ENCODE measurements at regions not wholly inside any gene's neighbourhood (a gene's known extent, or its start where the extent isn't known, plus 50 kb on each side); places are given as distances from the start of the nearest gene placed in this dataset.
"Not testable (repeated sequence)": the region's sequence is repeated elsewhere in the genome, so short reads cannot be mapped to it uniquely, and the experiment has no call there.

- H3K9ac ChIP-seq (ENCODE audit: low read length): no peak overlapping the region
- H3K36me3 ChIP-seq (ENCODE audit: control insufficient read depth, insufficient read depth, low read length): no peaks in the 10 kb centered on the region
- no peaks in the 10 kb centered on the region for H3K27me3 ChIP-seq (ENCODE audit: control insufficient read depth, insufficient read depth, low read length)
- H3K9me3 ChIP-seq (ENCODE audit: control insufficient read depth, insufficient read depth, low read depth, low read length): peaks cover 8% of the 10 kb centered on the region
- H3K27ac ChIP-seq (ENCODE audit: low read depth, low read length): no peak overlapping the region
- H3K4me1 ChIP-seq (ENCODE audit: control insufficient read depth, insufficient read depth, low read length): no peaks in the 10 kb centered on the region
- H3K4me3 ChIP-seq (ENCODE audit: low read depth, low read length): no peak overlapping the region
These were observed 488.4 kb downstream of the SETD4 start for GRCh38 chr21:35571910-35572309.

GRCh38 chr21:35568643-35569042 is 491.7 kb downstream of the SETD4 start:
- Histone ChIP-seq H3K9me3 (ENCODE audit: control insufficient read depth, insufficient read depth, low read depth, low read length) (peaks cover 12% of the 10 kb centered on the region), H3K36me3 (ENCODE audit: control insufficient read depth, insufficient read depth, low read length) (no peaks in the 10 kb centered on the region), H3K27me3 (ENCODE audit: control insufficient read depth, insufficient read depth, low read length) (no peaks in the 10 kb centered on the region)

GRCh38 chr21:35566874-35567273 is 493.5 kb downstream of the SETD4 start:
- H3K36me3 ChIP-seq (ENCODE audit: control insufficient read depth, insufficient read depth, low read length): no peaks in the 10 kb centered on the region
- H3K4me3 ChIP-seq (ENCODE audit: low read depth, low read length): no peak overlapping the region
- H3K27me3 ChIP-seq (ENCODE audit: control insufficient read depth, insufficient read depth, low read length): no peaks in the 10 kb centered on the region
- H3K27ac ChIP-seq (ENCODE audit: low read depth, low read length): no peak overlapping the region
- no peak overlapping the region for H3K9ac ChIP-seq (ENCODE audit: low read length)
- H3K9me3 ChIP-seq (ENCODE audit: control insufficient read depth, insufficient read depth, low read depth, low read length): peaks cover 12% of the 10 kb centered on the region
- peaks cover 14% of the 10 kb centered on the region; the same call in 1 of the 2 replicates for H3K4me1 ChIP-seq (ENCODE audit: control insufficient read depth, insufficient read depth, low read length)

More at GRCh38 chr21:35568643-35569042, 491.7 kb downstream of the SETD4 start:
- Histone ChIP-seq H3K4me3 (ENCODE audit: low read depth, low read length) (no peak overlapping the region), H3K27ac (ENCODE audit: low read depth, low read length) (no peak overlapping the region), H3K4me1 (ENCODE audit: control insufficient read depth, insufficient read depth, low read length) (peaks cover 12% of the 10 kb centered on the region; the same call in 1 of the 2 replicates), H3K9ac (ENCODE audit: low read length) (no peak overlapping the region)

GRCh38 chr21:35565204-35565611 is 495.1 kb downstream of the SETD4 start:
- no peaks in the 10 kb centered on the region for H3K36me3 ChIP-seq (ENCODE audit: control insufficient read depth, insufficient read depth, low read length)
- no peak overlapping the region for H3K4me3 ChIP-seq (ENCODE audit: low read depth, low read length)
- no peak overlapping the region for H3K27ac ChIP-seq (ENCODE audit: low read depth, low read length)
- H3K4me1 ChIP-seq (ENCODE audit: control insufficient read depth, insufficient read depth, low read length): peaks cover 14% of the 10 kb centered on the region; the same call in 1 of the 2 replicates
- no peak overlapping the region for H3K9ac ChIP-seq (ENCODE audit: low read length)
- peaks cover 12% of the 10 kb centered on the region for H3K9me3 ChIP-seq (ENCODE audit: control insufficient read depth, insufficient read depth, low read depth, low read length)
- H3K27me3 ChIP-seq (ENCODE audit: control insufficient read depth, insufficient read depth, low read length): no peaks in the 10 kb centered on the region

- no peak overlapping the region for H3K4me3 ChIP-seq (ENCODE audit: low read depth, low read length)
- H3K27me3 ChIP-seq (ENCODE audit: control insufficient read depth, insufficient read depth, low read length): no peaks in the 10 kb centered on the region
- no peak overlapping the region for H3K27ac ChIP-seq (ENCODE audit: low read depth, low read length)
- peaks cover 14% of the 10 kb centered on the region; the same call in 1 of the 2 replicates for H3K4me1 ChIP-seq (ENCODE audit: control insufficient read depth, insufficient read depth, low read length)
- no peaks in the 10 kb centered on the region for H3K36me3 ChIP-seq (ENCODE audit: control insufficient read depth, insufficient read depth, low read length)
- H3K9ac ChIP-seq (ENCODE audit: low read length): no peak overlapping the region
- peaks cover 12% of the 10 kb centered on the region for H3K9me3 ChIP-seq (ENCODE audit: control insufficient read depth, insufficient read depth, low read depth, low read length)
These were observed 496.4 kb downstream of the SETD4 start for GRCh38 chr21:35563885-35564451.

GRCh38 chr21:35562876-35563275 is 497.4 kb downstream of the SETD4 start:
- Histone ChIP-seq H3K4me3 (ENCODE audit: low read depth, low read length) (no peak overlapping the region), H3K9me3 (ENCODE audit: control insufficient read depth, insufficient read depth, low read depth, low read length) (peaks cover 12% of the 10 kb centered on the region), H3K9ac (ENCODE audit: low read length) (no peak overlapping the region), H3K27me3 (ENCODE audit: control insufficient read depth, insufficient read depth, low read length) (no peaks in the 10 kb centered on the region), H3K27ac (ENCODE audit: low read depth, low read length) (no peak overlapping the region), H3K4me1 (ENCODE audit: control insufficient read depth, insufficient read depth, low read length) (peaks cover 14% of the 10 kb centered on the region; the same call in 1 of the 2 replicates), H3K36me3 (ENCODE audit: control insufficient read depth, insufficient read depth, low read length) (no peaks in the 10 kb centered on the region)

- Histone ChIP-seq H3K36me3 (ENCODE audit: control insufficient read depth, insufficient read depth, low read length) (no peaks in the 10 kb centered on the region), H3K4me3 (ENCODE audit: low read depth, low read length) (no peak overlapping the region), H3K27ac (ENCODE audit: low read depth, low read length) (no peak overlapping the region), H3K9me3 (ENCODE audit: control insufficient read depth, insufficient read depth, low read depth, low read length) (peaks cover under 1% of the 10 kb centered on the region; the same call in 1 of the 2 replicates), H3K4me1 (ENCODE audit: control insufficient read depth, insufficient read depth, low read length) (peaks cover 14% of the 10 kb centered on the region; the same call in 1 of the 2 replicates), H3K9ac (ENCODE audit: low read length) (no peak overlapping the region), H3K27me3 (ENCODE audit: control insufficient read depth, insufficient read depth, low read length) (no peaks in the 10 kb centered on the region)
These were observed 499.2 kb downstream of the SETD4 start for GRCh38 chr21:35561116-35561515.

- Histone ChIP-seq H3K9me3 (ENCODE audit: control insufficient read depth, insufficient read depth, low read depth, low read length) (no peaks in the 10 kb centered on the region), H3K4me1 (ENCODE audit: control insufficient read depth, insufficient read depth, low read length) (peaks cover 7% of the 10 kb centered on the region; the same call in 1 of the 2 replicates), H3K27me3 (ENCODE audit: control insufficient read depth, insufficient read depth, low read length) (no peaks in the 10 kb centered on the region), H3K36me3 (ENCODE audit: control insufficient read depth, insufficient read depth, low read length) (no peaks in the 10 kb centered on the region), H3K9ac (ENCODE audit: low read length) (no peak overlapping the region), H3K4me3 (ENCODE audit: low read depth, low read length) (no peak overlapping the region), H3K27ac (ENCODE audit: low read depth, low read length) (no peak overlapping the region)
These were observed 500.5 kb downstream of the SETD4 start for GRCh38 chr21:35559829-35560225.

- H3K4me3 ChIP-seq (ENCODE audit: low read depth, low read length): no peak overlapping the region
- H3K27me3 ChIP-seq (ENCODE audit: control insufficient read depth, insufficient read depth, low read length): no peaks in the 10 kb centered on the region
- H3K9ac ChIP-seq (ENCODE audit: low read length): no peak overlapping the region
- peaks cover 7% of the 10 kb centered on the region; the same call in 1 of the 2 replicates for H3K4me1 ChIP-seq (ENCODE audit: control insufficient read depth, insufficient read depth, low read length)
- no peaks in the 10 kb centered on the region for H3K36me3 ChIP-seq (ENCODE audit: control insufficient read depth, insufficient read depth, low read length)
- H3K27ac ChIP-seq (ENCODE audit: low read depth, low read length): no peak overlapping the region
- H3K9me3 ChIP-seq (ENCODE audit: control insufficient read depth, insufficient read depth, low read depth, low read length): no peaks in the 10 kb centered on the region
These were observed 501.0 kb downstream of the SETD4 start for GRCh38 chr21:35559128-35559828.

GRCh38 chr21:35556536-35556935 is 503.8 kb downstream of the SETD4 start:
- Histone ChIP-seq H3K9ac (ENCODE audit: low read length) (no peak overlapping the region), H3K9me3 (ENCODE audit: control insufficient read depth, insufficient read depth, low read depth, low read length) (no peaks in the 10 kb centered on the region), H3K27me3 (ENCODE audit: control insufficient read depth, insufficient read depth, low read length) (no peaks in the 10 kb centered on the region), H3K4me1 (ENCODE audit: control insufficient read depth, insufficient read depth, low read length) (no peaks in the 10 kb centered on the region), H3K4me3 (ENCODE audit: low read depth, low read length) (no peak overlapping the region), H3K27ac (ENCODE audit: low read depth, low read length) (no peak overlapping the region), H3K36me3 (ENCODE audit: control insufficient read depth, insufficient read depth, low read length) (no peaks in the 10 kb centered on the region)

GRCh38 chr21:35552483-35552882 is 503.4 kb upstream of the RUNX1 start:
- not testable (repeated sequence) for H3K36me3 ChIP-seq (ENCODE audit: control insufficient read depth, insufficient read depth, low read length); H3K27me3 ChIP-seq (ENCODE audit: control insufficient read depth, insufficient read depth, low read length); H3K9ac ChIP-seq (ENCODE audit: low read length); H3K27ac ChIP-seq (ENCODE audit: low read depth, low read length); H3K4me3 ChIP-seq (ENCODE audit: low read depth, low read length); H3K9me3 ChIP-seq (ENCODE audit: control insufficient read depth, insufficient read depth, low read depth, low read length); H3K4me1 ChIP-seq (ENCODE audit: control insufficient read depth, insufficient read depth, low read length)
